GM12878 (cell line): ENCODE measurements at regions not wholly inside any gene's neighbourhood (a gene's known extent, or its start where the extent isn't known, plus 50 kb on each side); places are given as distances from the start of the nearest gene placed in this dataset.

Experiments used
- ATAC-seq: fragments of 200-7000 bp; cut with Tn5 transposase; 3 replicates; pipeline ENCODE4 v1.9.1; 2020; ENCODE audit warnings: mild to moderate bottlenecking, moderate library complexity
- BruUV-seq: library from RNA; stranded (reverse); fragments of 400-500 nt; replicated peaks from 2 replicates; lab custom pipeline; 2021; lab: Mats Ljungman, UMichigan
- CTCF ChIA-PET: fragments of 300-600 bp; sonication (Branson Sonifier 250); formaldehyde crosslinking; extraction: SDS; loops from one replicate; lab custom pipeline; 2021; ENCODE audit warnings: inconsistent platforms; lab: Yijun Ruan, JAX
- POLR2A ChIA-PET: fragments of 350-600 bp; formaldehyde crosslinking; extraction: SDS; loops from one replicate; lab custom pipeline; 2021; ENCODE audit warnings: inconsistent platforms; lab: Charles Lee
- RAD21 ChIA-PET: fragments of 300-600 bp; sonication (Branson Sonifier 250); formaldehyde crosslinking; loops from one replicate; lab custom pipeline; 2023; ENCODE audit warnings: antibody characterized with exemption; ENCODE audit not compliant: unreplicated experiment; lab: Charles Lee
- SMC1A ChIA-PET: fragments of 300-600 bp; sonication (Branson Sonifier 250); formaldehyde crosslinking; loops from one replicate; lab custom pipeline; 2023; ENCODE audit not compliant: unreplicated experiment, uncharacterized antibody; lab: Charles Lee
- DNase-seq: peaks from one replicate; pipeline ENCODE4 v3.0.0-alpha.2; 2011; ENCODE audit warnings: low read depth, low spot score
- FAIRE-seq: peaks from 3 replicates; lab custom pipeline; 2011; peaks lifted over from hg19 to GRCh38; lab: Jason Lieb, UNC
- H2AFZ ChIP-seq: 2 replicates; pipeline ENCODE4 v1.6.0; 2011; ENCODE audit warnings: low read depth, low read length, control low read depth; ENCODE audit not compliant: control insufficient read depth
- H3K27ac ChIP-seq: 2 replicates; pipeline ENCODE4 v1.5.1; 2011; ENCODE audit warnings: control low read depth; ENCODE audit not compliant: control insufficient read depth, insufficient read depth
- H3K27me3 ChIP-seq, 2 experiments: replicated peaks in 1 of 2; 2 replicates each; pipeline versions ENCODE4 v1.6.0 to v1.6.1; 2011; ENCODE audit warnings: low read length in 1 of 2; ENCODE audit not compliant: control insufficient read depth in 2 of 2, insufficient read depth in 2 of 2
- H3K36me3 ChIP-seq, 2 experiments: 2 replicates each; pipeline ENCODE4 v1.5.1; 2011; ENCODE audit warnings: low read length in 1 of 2; ENCODE audit not compliant: control insufficient read depth in 2 of 2, insufficient read depth in 2 of 2
- H3K4me1 ChIP-seq: 2 replicates; pipeline ENCODE4 v1.6.1; 2011; ENCODE audit warnings: mild to moderate bottlenecking, low read length, moderate library complexity, mixed read lengths; ENCODE audit not compliant: control insufficient read depth, insufficient read depth
- H3K4me2 ChIP-seq: 2 replicates; pipeline ENCODE4 v1.6.0; 2011; ENCODE audit warnings: control low read depth; ENCODE audit not compliant: control insufficient read depth, insufficient read depth
- H3K4me3 ChIP-seq: fragments of 200-600 bp; sonication (generic); 2 replicates; pipeline ENCODE4 v1.5.1; 2016
- H3K79me2 ChIP-seq: 2 replicates; pipeline ENCODE4 v1.6.0; 2011; ENCODE audit warnings: low read length; ENCODE audit not compliant: control insufficient read depth, insufficient read depth
- H3K9ac ChIP-seq: 2 replicates; pipeline ENCODE4 v1.8.0; 2011; ENCODE audit warnings: low read length, control low read depth, mixed read lengths; ENCODE audit not compliant: control insufficient read depth, insufficient read depth
- H3K9me3 ChIP-seq: replicated peaks from 3 replicates; pipeline ENCODE4 v1.5.1; 2011; ENCODE audit warnings: mild to moderate bottlenecking, low read length; ENCODE audit not compliant: control insufficient read depth, insufficient read depth
- H4K20me1 ChIP-seq: 2 replicates; pipeline ENCODE4 v1.6.0; 2011; ENCODE audit not compliant: control insufficient read depth, insufficient read depth
- CHD1 ChIP-seq: IDR thresholded peaks from 2 replicates; pipeline ENCODE4 v1.6.1; 2012; ENCODE audit warnings: low read depth, low read length, improper control_type of control experiment
- ESRRA ChIP-seq: IDR thresholded peaks from 2 replicates; pipeline ENCODE4 v1.6.1; 2012; ENCODE audit warnings: mild to moderate bottlenecking, low read length, improper control_type of control experiment
- HSF1 ChIP-seq: fragments of 150-350 bp; IDR thresholded peaks from 2 replicates; pipeline ENCODE4 v1.6.1; 2014; ENCODE audit warnings: mild to moderate bottlenecking, low read depth, low read length
- IKZF2 ChIP-seq, 2 experiments: fragments of 450-650 bp; IDR thresholded peaks; 2 replicates each; pipeline ENCODE4 v1.6.1; 2017; ENCODE audit warnings: mild to moderate bottlenecking in 2 of 2, moderate library complexity in 2 of 2
- JUNB ChIP-seq: IDR thresholded peaks from 2 replicates; pipeline ENCODE4 v1.6.1; 2016; ENCODE audit warnings: antibody characterized with exemption, mild to moderate bottlenecking
- JUND ChIP-seq: IDR thresholded peaks from 2 replicates; pipeline ENCODE4 v1.6.1; 2012; ENCODE audit warnings: low read depth, mild to moderate bottlenecking, low read length, improper control_type of control experiment, moderate library complexity
- MYC ChIP-seq: IDR thresholded peaks from 2 replicates; pipeline ENCODE4 v1.6.1; 2011; ENCODE audit warnings: mild to moderate bottlenecking, low read length, moderate library complexity, inconsistent platforms; ENCODE audit not compliant: insufficient read depth, insufficient replicate concordance, insufficient read length, severe bottlenecking
- NFIC ChIP-seq: IDR thresholded peaks from 2 replicates; pipeline ENCODE4 v1.6.1; 2012; ENCODE audit warnings: low read depth, mild to moderate bottlenecking, inconsistent platforms, low read length, moderate library complexity
- NR2C1 ChIP-seq: fragments of 450-650 bp; IDR thresholded peaks from 2 replicates; pipeline ENCODE4 v1.6.1; 2017; ENCODE audit warnings: antibody characterized with exemption, mild to moderate bottlenecking, moderate library complexity
- PAX5 ChIP-seq: IDR thresholded peaks from 2 replicates; pipeline ENCODE4 v1.6.1; 2011; ENCODE audit warnings: low read depth, low read length, borderline replicate concordance
- PML ChIP-seq: IDR thresholded peaks from 2 replicates; pipeline ENCODE4 v1.6.1; 2012; ENCODE audit warnings: low read length, inconsistent platforms
- POU2F2 ChIP-seq: IDR thresholded peaks from 3 replicates; pipeline ENCODE4 v1.6.1; 2011; ENCODE audit warnings: low read depth, mild to moderate bottlenecking, low read length, borderline replicate concordance
- SIX5 ChIP-seq: IDR thresholded peaks from 2 replicates; pipeline ENCODE4 v1.6.1; 2011; ENCODE audit warnings: mild to moderate bottlenecking, low read depth, low read length, moderate library complexity; ENCODE audit not compliant: severe bottlenecking
- SMARCA5 ChIP-seq: fragments of 450-650 bp; IDR thresholded peaks from 2 replicates; pipeline ENCODE4 v1.6.1; 2017; ENCODE audit warnings: mild to moderate bottlenecking
- SP1 ChIP-seq: IDR thresholded peaks from one replicate; pipeline ENCODE4 v1.6.1; 2011; ENCODE audit warnings: low read depth, low read length
- TARDBP ChIP-seq: IDR thresholded peaks from 2 replicates; pipeline ENCODE4 v1.6.1; 2016; ENCODE audit warnings: borderline replicate concordance
- YBX1 ChIP-seq: fragments of 450-650 bp; IDR thresholded peaks from 2 replicates; pipeline ENCODE4 v1.6.1; 2016; ENCODE audit warnings: antibody characterized with exemption
- ZNF207 ChIP-seq: fragments of 450-650 bp; IDR thresholded peaks from 2 replicates; pipeline ENCODE4 v1.6.1; 2014; ENCODE audit warnings: antibody characterized with exemption, mild to moderate bottlenecking, borderline replicate concordance
- ZNF622 ChIP-seq: fragments of 450-650 bp; IDR thresholded peaks from 2 replicates; pipeline ENCODE4 v1.6.1; 2017; ENCODE audit warnings: mild to moderate bottlenecking, inconsistent platforms
- WGBS: methylation state at CpG from one replicate; pipeline ENCODE4 v1.1.6; 2016; ENCODE audit warnings: low lambda C conversion rate; ENCODE audit not compliant: insufficient replicate concordance, insufficient coverage; ENCODE audit errors: missing lambda C conversion rate; 5-methylcytosine and 5-hydroxymethylcytosine counted together
- in situ Hi-C: fragments of 300-500 bp; cut with MboI; formaldehyde crosslinking; loops from 9 replicates; pipeline ENCODE4 v1.14.3; 2018; ENCODE audit warnings: mixed read lengths
- intact Hi-C: fragments of 100-400 bp; cut with micrococcal nuclease; formaldehyde crosslinking; loops from one replicate; pipeline ENCODE4 v1.14.2; 2022; ENCODE audit not compliant: unreplicated experiment
- TF ChIP-seq, protein P1 (sequence below): fragments of 450-650 bp; IDR thresholded peaks from 2 replicates; pipeline ENCODE4 v1.6.1; 2018; ENCODE audit warnings: mild to moderate bottlenecking, low read depth, moderate library complexity; ENCODE audit not compliant: partially characterized antibody

DNA sequence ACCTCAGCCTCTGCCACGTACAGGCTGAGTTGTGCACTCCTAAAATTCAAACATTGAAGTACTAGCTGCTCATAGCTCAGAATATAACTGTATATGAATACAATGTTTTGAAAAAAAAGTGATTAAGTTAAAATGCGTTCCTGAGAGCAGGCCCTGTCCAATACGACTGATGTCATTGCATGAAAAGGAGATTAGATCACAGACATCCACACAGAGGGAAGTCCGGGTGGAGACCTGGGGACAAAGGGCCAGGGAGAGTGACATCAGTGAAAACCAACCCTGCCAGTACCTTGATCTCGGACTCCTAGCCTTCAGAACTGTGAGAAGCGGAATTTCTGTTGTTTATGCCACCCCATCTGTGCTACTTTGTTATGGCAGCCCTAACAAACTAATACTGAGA, 311.4 kb upstream of the NR2F2 start (continued):
- TF ChIP-seq, protein P1, sequence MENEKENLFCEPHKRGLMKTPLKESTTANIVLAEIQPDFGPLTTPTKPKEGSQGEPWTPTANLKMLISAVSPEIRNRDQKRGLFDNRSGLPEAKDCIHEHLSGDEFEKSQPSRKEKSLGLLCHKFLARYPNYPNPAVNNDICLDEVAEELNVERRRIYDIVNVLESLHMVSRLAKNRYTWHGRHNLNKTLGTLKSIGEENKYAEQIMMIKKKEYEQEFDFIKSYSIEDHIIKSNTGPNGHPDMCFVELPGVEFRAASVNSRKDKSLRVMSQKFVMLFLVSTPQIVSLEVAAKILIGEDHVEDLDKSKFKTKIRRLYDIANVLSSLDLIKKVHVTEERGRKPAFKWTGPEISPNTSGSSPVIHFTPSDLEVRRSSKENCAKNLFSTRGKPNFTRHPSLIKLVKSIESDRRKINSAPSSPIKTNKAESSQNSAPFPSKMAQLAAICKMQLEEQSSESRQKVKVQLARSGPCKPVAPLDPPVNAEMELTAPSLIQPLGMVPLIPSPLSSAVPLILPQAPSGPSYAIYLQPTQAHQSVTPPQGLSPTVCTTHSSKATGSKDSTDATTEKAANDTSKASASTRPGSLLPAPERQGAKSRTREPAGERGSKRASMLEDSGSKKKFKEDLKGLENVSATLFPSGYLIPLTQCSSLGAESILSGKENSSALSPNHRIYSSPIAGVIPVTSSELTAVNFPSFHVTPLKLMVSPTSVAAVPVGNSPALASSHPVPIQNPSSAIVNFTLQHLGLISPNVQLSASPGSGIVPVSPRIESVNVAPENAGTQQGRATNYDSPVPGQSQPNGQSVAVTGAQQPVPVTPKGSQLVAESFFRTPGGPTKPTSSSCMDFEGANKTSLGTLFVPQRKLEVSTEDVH, result no peak
- no peak for TF ChIP-seq IKZF2 (IDR thresholded peaks at IDR 0.05)
- TF ChIP-seq JUNB, result no peak
- TF ChIP-seq CHD1, result no peak
- no peak for TF ChIP-seq SMARCA5
- TF ChIP-seq SIX5, result no peak
- TF ChIP-seq, all 136 proteins: peak for 0

GRCh38 chr15:96020133-96020532, 310.4 kb upstream of the NR2F2 start:
- POLR2A ChIA-PET, result no interaction called here
- no peak overlapping the region for H3K27ac ChIP-seq
- H2AFZ ChIP-seq, result no peak overlapping the region
- CTCF ChIA-PET, result interaction anchor here (1.2 to 1.6 kb wide), 2 partner anchors 10 to 11 kb away, joined by 3 read pairs; no protein-coding TSS in a partner anchor
- intact Hi-C loops, result no loop called here
- FAIRE-seq (no peak), DNase-seq (no peak), ATAC-seq (no peak)
- H3K36me3 ChIP-seq, result no peaks in the 10 kb centered on the region
- H3K79me2 ChIP-seq, result no peaks in the 10 kb centered on the region
- 58% methylated on average over 4 of the region's 4 CpGs for WGBS
- RAD21 ChIA-PET, result no interaction called here
- H3K9ac ChIP-seq, result no peak overlapping the region
- no peaks in the 10 kb centered on the region for H3K4me1 ChIP-seq
- in situ Hi-C loops, result no loop called here
- TF ChIP-seq HSF1 (no peak), PAX5 (no peak), NR2C1 (no peak), YBX1 (no peak), POU2F2 (no peak), NFIC (no peak), JUND (no peak), ZNF207 (no peak), TARDBP (no peak), SP1 (no peak), PML (no peak), ESRRA (no peak), MYC (no peak), ZNF622 (no peak)
- no peaks in the 10 kb centered on the region; the same call in 1 of the 3 replicates for H3K9me3 ChIP-seq
- no peaks in the 10 kb centered on the region for H3K27me3 ChIP-seq
- H4K20me1 ChIP-seq, result no peaks in the 10 kb centered on the region
- no TSS peak for BruUV-seq
- no peak overlapping the region for H3K4me2 ChIP-seq
- SMC1A ChIA-PET, result interaction anchor here (1.6 kb wide), 1 partner anchor 11 kb away, joined by 4 read pairs; no protein-coding TSS in a partner anchor
- H3K4me3 ChIP-seq, result no peak overlapping the region
